Activated CD8-positive, alpha-beta memory T cell treated with anti-CD3 and anti-CD28 coated beads, Interleukin-2, amount 10 ng/mL, durations not matched to agents 7 days and 5 days (primary cell): ENCODE measurements at regions not wholly inside any gene's neighbourhood (a gene's known extent, or its start where the extent isn't known, plus 50 kb on each side); places are given as distances from the start of the nearest gene placed in this dataset.
"Not testable (repeated sequence)": the region's sequence is repeated elsewhere in the genome, so short reads cannot be mapped to it uniquely, and the experiment has no call there.

Source experiments
- ATAC-seq: fragments of 150-1000 bp; cut with Tn5 transposase; one replicate; pipeline ENCODE4 v1.10.0; 2021; ENCODE audit warnings: moderate library complexity
- CTCF ChIA-PET: fragments of 350-600 bp; sonication (Branson Sonifier 250); formaldehyde crosslinking; loops from one replicate; lab custom pipeline; 2021; ENCODE audit warnings: antibody characterized with exemption; lab: Charles Lee
- DNase-seq: peaks from one replicate; pipeline ENCODE4 v3.0.0-alpha.2; 2020
- H3K27ac Mint-ChIP-seq: one replicate; pipeline ENCODE4 v1.8.0; 2021; ENCODE audit warnings: mild to moderate bottlenecking, mixed read lengths
- H3K27me3 Mint-ChIP-seq: one replicate; pipeline ENCODE4 v1.8.0; 2021; ENCODE audit warnings: mixed read lengths
- H3K36me3 Mint-ChIP-seq: one replicate; pipeline ENCODE4 v1.8.0; 2021; ENCODE audit warnings: mild to moderate bottlenecking, mixed read lengths
- H3K4me1 Mint-ChIP-seq: one replicate; pipeline ENCODE4 v1.8.0; 2021; ENCODE audit warnings: mixed read lengths
- H3K4me3 Mint-ChIP-seq: one replicate; pipeline ENCODE4 v1.8.0; 2021; ENCODE audit warnings: mild to moderate bottlenecking, moderate library complexity, mixed read lengths
- H3K9me3 Mint-ChIP-seq: one replicate; pipeline ENCODE4 v1.8.0; 2022; ENCODE audit warnings: low read depth, mixed read lengths

DNA sequence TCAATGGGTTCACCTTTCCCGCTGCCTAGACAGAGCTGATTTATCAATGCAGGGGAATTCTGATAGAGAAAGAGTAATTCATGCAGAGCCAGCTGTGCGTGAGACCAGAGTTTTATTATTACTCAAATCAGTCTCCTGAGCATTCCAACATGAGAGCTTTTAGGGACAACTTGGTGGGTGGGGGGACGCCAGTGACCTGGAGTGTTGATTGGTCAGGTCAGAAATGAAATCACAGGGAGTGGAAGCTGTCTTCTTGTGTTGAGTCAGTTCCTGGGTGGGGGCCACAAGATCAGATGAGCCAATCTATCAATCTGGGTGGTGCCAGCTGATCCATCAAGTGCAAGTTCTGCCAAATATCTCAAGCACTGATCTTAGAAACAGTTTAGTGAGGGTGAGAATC lies 99.0 kb upstream of the CAV2 start:
- CTCF ChIA-PET = no interaction called here
- no peaks in the 10 kb centered on the region for H3K4me1 Mint-ChIP-seq
- DNase-seq (no peak), ATAC-seq (no peak)
- H3K36me3 Mint-ChIP-seq = no peaks in the 10 kb centered on the region
- no peak overlapping the region for H3K27ac Mint-ChIP-seq
- H3K9me3 Mint-ChIP-seq = no peaks in the 10 kb centered on the region
- H3K4me3 Mint-ChIP-seq = no peak overlapping the region
- peaks cover 32% of the 10 kb centered on the region for H3K27me3 Mint-ChIP-seq

DNA sequence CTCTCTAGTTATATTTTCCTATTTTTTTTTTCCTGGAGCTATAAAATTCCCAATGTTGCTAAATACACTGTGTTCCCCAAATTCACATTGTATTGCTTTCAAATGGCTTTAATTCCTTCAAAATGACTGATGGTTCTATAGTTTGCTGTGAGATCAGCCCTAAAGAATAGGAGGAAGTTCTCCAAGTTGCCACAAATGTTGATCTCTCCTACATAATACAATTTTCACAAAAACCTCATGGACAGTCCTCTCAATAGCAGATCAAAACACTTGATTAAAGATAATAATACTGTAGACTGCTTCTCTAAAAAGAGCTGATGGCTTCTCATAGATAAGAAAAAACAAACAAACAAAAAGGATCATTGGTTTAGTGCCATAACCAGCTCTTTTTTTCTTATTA lies 97.8 kb upstream of the CAV2 start:
- Mint-ChIP-seq H3K4me1 (no peaks in the 10 kb centered on the region), H3K27me3 (peaks cover 28% of the 10 kb centered on the region), H3K4me3 (no peak overlapping the region), H3K27ac (no peak overlapping the region), H3K9me3 (no peaks in the 10 kb centered on the region), H3K36me3 (no peaks in the 10 kb centered on the region)
- DNase-seq (no peak), ATAC-seq (no peak)
- CTCF ChIA-PET = no interaction called here

DNA sequence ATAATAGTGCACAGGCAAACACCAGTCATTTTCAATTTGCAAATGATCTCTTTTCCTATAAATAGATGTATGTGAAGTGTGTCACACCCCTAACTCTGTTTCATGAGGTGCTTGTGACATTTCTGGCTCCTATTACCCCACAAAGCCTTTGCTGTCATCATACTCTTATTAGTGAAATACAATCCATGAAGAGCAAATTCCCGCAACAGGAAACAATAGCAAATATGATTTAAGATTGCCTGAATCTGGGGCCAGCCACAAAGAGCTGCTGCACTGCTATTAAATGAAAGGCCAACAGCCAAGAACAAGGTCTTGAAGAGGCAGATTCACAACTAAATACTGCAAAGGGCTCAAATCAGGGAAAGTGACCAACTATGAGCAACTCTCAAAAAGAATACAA lies 96.3 kb upstream of the CAV2 start:
- CTCF ChIA-PET = no interaction called here
- Mint-ChIP-seq H3K4me3 (no peak overlapping the region), H3K27ac (no peak overlapping the region)

DNA sequence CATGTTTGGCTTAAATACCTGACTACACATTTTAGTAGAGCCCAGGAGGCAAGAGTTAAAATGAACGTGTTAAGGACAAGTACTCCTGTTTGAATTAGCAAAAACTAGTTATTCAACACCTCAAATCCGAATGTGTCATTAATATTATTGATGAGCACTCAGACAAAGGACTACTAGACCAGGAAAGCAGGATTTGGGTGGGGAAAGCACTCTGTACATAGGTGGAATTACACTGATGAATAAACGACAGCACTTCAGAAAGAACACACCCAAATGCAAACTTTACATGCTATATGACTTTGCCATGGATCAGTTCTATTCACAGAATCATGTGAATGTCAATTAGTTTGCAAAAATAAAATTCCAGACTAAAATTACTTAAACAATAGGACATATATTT lies 95.1 kb upstream of the CAV2 start:
- Mint-ChIP-seq H3K9me3 (no peaks in the 10 kb centered on the region), H3K27me3 (peaks cover 28% of the 10 kb centered on the region), H3K4me3 (no peak overlapping the region), H3K27ac (no peak overlapping the region), H3K4me1 (no peaks in the 10 kb centered on the region), H3K36me3 (no peaks in the 10 kb centered on the region)
- DNase-seq = no peak
- CTCF ChIA-PET = no interaction called here
- ATAC-seq = no peak

More for the DNA sequence above, 96.3 kb upstream of the CAV2 start:
- ATAC-seq (no peak), DNase-seq (no peak)
- H3K9me3 Mint-ChIP-seq = no peaks in the 10 kb centered on the region
- H3K4me1 Mint-ChIP-seq = no peaks in the 10 kb centered on the region
- no peaks in the 10 kb centered on the region for H3K36me3 Mint-ChIP-seq
- H3K27me3 Mint-ChIP-seq = peaks cover 28% of the 10 kb centered on the region

DNA sequence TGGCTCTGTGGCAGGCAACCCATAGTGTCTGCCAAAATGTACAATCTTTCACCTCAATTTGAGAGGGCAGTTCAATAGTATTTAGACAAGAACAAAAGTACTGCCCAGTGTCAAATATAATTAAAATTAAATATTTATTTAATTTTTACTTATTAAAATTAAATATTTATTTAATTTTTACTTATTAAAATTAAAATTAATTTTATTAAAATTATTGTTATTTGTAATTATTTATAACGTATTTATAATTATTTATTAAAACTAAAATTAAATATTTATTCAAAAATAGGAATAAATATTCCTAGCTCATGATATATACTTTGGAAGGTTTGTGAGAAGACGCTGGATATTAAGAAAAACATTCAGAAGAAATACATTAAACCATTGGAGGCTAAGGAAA lies 93.7 kb upstream of the CAV2 start:
- Mint-ChIP-seq H3K27ac (no peak overlapping the region), H3K4me3 (no peak overlapping the region), H3K36me3 (no peaks in the 10 kb centered on the region), H3K9me3 (no peaks in the 10 kb centered on the region), H3K4me1 (no peaks in the 10 kb centered on the region), H3K27me3 (peaks cover 25% of the 10 kb centered on the region)
- CTCF ChIA-PET = no interaction called here
- DNase-seq (no peak), ATAC-seq (no peak)

DNA sequence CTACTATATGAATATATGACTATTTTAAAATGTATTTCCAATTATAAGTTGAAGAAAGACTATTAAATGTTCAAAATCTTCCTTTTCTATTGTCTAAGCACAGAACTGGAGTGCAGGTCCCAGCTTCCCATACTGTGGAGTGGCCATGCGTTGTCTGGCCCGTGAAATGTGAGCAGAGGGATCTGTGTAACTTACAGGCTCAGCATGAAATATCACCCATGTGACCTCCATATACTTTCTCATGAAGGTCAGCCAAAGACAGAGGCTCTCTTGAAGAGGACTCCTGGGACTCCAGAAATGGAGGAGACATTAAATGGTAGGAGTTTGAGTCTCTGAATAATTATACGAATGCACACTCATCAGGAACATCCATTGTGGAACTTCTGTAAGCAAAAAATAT lies 92.4 kb upstream of the CAV2 start:
- DNase-seq (no peak), ATAC-seq (no peak)
- Mint-ChIP-seq H3K27ac (no peak overlapping the region), H3K9me3 (no peaks in the 10 kb centered on the region), H3K27me3 (peaks cover 17% of the 10 kb centered on the region), H3K4me1 (no peaks in the 10 kb centered on the region), H3K36me3 (no peaks in the 10 kb centered on the region), H3K4me3 (no peak overlapping the region)
- CTCF ChIA-PET = no interaction called here

DNA sequence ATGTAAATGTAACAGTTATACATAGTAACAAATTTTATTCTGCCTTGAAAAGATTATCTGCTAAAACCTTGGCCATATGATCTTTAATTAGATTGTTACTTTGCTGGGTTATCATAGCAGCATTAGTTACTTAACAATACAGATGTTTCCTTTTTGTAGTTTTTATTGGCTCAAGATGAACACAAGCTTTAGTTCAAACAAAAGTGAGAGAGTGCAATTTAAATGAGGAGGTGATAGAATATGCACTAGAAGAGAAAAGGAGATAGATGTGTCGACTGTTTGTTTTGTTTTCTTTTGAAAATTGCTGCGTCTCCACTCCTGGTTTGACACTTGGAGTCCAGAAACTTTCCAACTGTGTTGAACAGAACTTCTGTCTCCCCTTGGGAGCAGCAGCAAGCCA lies 91.4 kb upstream of the CAV2 start:
- Mint-ChIP-seq H3K27me3 (peaks cover 10% of the 10 kb centered on the region), H3K36me3 (no peaks in the 10 kb centered on the region), H3K4me3 (no peak overlapping the region), H3K4me1 (no peaks in the 10 kb centered on the region), H3K9me3 (no peaks in the 10 kb centered on the region), H3K27ac (no peak overlapping the region)
- CTCF ChIA-PET = no interaction called here
- DNase-seq (no peak), ATAC-seq (no peak)

DNA sequence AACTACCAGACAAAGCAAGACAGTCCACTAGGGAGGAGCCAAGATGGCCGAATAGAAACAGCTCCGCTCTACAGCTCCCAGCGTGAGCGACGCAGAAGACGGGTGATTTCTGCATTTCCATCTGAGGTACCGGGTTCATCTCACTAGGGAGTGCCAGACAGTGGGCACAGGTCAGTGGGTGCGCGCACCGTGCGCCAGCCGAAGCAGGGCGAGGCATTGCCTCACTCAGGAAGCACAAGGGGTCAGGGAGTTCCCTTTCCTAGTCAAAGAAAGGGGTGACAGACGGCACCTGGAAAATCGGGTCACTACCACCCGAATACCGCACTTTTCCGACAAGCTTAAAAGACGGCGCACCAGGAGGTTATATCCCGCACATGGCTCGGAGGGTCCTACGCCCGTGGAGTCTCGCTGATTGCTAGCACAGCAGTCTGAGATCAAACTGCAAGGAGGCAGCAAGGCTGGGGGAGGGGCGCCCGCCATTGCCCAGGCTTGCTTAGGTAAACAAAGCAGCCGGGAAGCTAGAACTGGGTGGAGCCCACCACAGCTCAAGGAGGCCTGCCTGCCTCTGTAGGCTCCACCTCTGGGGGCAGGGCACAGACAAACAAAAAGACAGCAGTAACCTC lies 90.6 kb upstream of the CAV2 start:
- H3K9me3 Mint-ChIP-seq, ATAC-seq, H3K27me3 Mint-ChIP-seq, H3K36me3 Mint-ChIP-seq, H3K4me3 Mint-ChIP-seq, H3K27ac Mint-ChIP-seq, H3K4me1 Mint-ChIP-seq, DNase-seq, CTCF ChIA-PET: not testable (repeated sequence)

DNA sequence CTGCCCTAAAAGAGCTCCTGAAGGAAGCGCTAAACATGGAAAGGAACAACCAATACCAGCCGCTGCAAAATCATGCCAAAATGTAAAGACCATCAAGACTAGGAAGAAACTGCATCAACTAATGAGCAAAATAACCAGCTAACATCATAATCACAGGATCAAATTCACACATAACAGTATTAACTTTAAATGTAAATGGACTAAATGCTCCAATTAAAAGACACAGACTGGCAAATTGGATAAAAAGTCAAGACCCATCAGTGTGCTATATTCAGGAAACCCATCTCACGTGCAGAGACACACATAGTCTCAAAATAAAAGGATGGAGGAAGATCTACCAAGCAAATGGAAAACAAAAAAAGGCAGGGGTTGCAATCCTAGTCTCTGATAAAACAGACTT lies 88.8 kb upstream of the CAV2 start:
- H3K36me3 Mint-ChIP-seq, H3K27me3 Mint-ChIP-seq, H3K4me3 Mint-ChIP-seq, ATAC-seq, H3K27ac Mint-ChIP-seq, DNase-seq, H3K9me3 Mint-ChIP-seq, H3K4me1 Mint-ChIP-seq, CTCF ChIA-PET: not testable (repeated sequence)

DNA sequence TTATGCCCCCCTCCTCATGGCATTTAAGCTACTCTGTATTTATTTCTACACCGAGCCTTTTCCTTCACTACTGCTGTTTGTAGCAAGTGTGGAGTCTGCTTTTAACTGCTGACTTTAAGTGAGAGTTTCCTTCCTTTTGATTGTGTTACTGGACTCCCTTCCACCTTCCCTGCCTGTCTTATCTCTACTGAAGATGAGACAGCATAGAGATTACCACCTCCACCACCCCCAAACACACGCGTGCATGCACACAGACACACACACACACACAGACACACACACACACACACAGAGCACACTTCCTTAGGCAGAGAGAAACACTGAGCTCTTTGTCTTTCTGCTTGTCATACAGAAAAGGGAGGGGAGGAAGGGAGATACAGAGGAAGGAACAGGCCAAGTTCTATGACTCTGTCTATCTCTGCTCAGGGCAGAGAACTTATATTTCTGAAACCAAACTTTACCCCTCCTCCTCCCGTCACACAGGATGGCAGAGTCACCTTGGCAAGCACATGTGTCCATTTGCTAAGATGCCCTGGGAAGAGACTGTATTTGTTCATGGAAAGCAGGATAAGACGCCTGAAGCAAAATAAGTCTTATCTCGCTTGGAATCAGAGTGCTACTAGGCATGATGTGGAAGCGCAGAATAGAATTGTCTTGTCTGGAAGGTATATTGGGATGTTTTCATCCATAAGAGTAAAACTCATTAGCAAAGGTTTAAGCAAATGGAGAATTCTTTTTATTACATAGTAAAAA lies 81.8 kb upstream of the CAV2 start:
- ATAC-seq (no peak), DNase-seq (no peak)
- no peaks in the 10 kb centered on the region for H3K36me3 Mint-ChIP-seq
- CTCF ChIA-PET = no interaction called here
- H3K9me3 Mint-ChIP-seq = no peaks in the 10 kb centered on the region
- peaks cover 8% of the 10 kb centered on the region for H3K27me3 Mint-ChIP-seq
- H3K4me1 Mint-ChIP-seq = no peaks in the 10 kb centered on the region
- H3K4me3 Mint-ChIP-seq = no peak overlapping the region
- H3K27ac Mint-ChIP-seq = no peak overlapping the region

DNA sequence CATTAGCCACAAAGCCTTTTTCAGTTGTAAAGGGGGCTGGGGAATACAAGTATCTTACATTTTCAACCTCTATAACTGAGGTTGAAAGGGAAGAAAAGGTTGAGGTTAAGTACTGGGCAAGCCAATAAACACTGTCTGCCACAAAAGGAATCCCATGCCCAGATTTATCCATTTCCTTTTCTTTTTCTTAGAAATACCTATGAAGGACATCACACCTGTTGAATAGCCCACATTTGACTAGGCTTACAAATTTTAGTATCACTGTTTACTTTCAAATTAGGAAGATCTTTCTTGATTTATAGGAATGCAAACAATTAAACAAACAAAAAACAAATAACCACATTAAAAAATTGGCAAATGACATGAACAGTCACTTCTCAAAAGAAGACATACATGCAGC lies 81.0 kb upstream of the CAV2 start:
- no peaks in the 10 kb centered on the region for H3K4me1 Mint-ChIP-seq
- DNase-seq (no peak), ATAC-seq (no peak)
- no peak overlapping the region for H3K27ac Mint-ChIP-seq
- peaks cover 8% of the 10 kb centered on the region for H3K27me3 Mint-ChIP-seq
- H3K9me3 Mint-ChIP-seq = no peaks in the 10 kb centered on the region
- CTCF ChIA-PET = no interaction called here
- no peaks in the 10 kb centered on the region for H3K36me3 Mint-ChIP-seq
- H3K4me3 Mint-ChIP-seq = no peak overlapping the region

DNA sequence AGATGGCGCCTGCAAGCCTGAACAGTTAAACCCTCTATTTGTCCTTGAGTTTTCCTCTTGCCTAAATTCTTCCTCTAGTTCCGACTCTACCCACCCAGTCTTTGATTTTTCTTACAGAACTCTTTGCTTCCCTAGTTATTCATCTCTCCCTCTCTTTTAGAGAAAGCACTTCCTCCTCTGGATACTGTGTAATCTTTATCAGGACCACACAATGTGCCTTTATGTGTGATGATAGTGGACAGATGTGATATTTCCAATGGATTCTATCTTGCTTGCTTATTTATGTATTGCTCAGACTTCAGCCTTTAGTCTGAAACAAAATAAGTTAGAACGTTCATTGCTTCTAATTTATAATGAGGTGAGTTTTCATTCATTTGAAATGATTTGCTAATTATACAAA lies 79.5 kb upstream of the CAV2 start:
- peaks cover 8% of the 10 kb centered on the region for H3K27me3 Mint-ChIP-seq
- DNase-seq = no peak
- H3K9me3 Mint-ChIP-seq = no peaks in the 10 kb centered on the region
- CTCF ChIA-PET = no interaction called here
- H3K4me1 Mint-ChIP-seq = no peaks in the 10 kb centered on the region
- no peak for ATAC-seq
- no peak overlapping the region for H3K27ac Mint-ChIP-seq
- no peaks in the 10 kb centered on the region for H3K36me3 Mint-ChIP-seq
- H3K4me3 Mint-ChIP-seq = no peak overlapping the region

DNA sequence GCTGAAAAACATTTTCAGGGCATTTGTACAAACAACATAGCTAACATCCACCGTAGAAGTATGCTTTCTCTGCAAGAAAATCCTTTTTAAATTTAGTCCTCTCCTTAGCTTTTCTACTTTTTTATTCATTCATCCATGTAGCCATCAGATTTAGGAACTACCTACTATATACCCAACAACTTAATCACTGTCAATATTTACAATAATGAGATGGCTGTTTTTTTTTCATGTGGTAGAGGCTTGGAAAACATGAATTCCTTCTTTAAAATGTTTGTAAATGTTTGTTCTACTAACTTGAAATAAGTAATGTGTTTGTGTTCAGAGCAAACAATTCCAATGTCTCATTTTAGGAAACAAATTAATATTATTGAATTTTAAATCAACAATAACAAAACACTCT lies 78.2 kb upstream of the CAV2 start:
- CTCF ChIA-PET = no interaction called here
- DNase-seq = no peak
- Mint-ChIP-seq H3K27me3 (peaks cover 8% of the 10 kb centered on the region), H3K27ac (no peak overlapping the region), H3K9me3 (no peaks in the 10 kb centered on the region), H3K4me3 (no peak overlapping the region), H3K36me3 (no peaks in the 10 kb centered on the region), H3K4me1 (no peaks in the 10 kb centered on the region)
- ATAC-seq = no peak

DNA sequence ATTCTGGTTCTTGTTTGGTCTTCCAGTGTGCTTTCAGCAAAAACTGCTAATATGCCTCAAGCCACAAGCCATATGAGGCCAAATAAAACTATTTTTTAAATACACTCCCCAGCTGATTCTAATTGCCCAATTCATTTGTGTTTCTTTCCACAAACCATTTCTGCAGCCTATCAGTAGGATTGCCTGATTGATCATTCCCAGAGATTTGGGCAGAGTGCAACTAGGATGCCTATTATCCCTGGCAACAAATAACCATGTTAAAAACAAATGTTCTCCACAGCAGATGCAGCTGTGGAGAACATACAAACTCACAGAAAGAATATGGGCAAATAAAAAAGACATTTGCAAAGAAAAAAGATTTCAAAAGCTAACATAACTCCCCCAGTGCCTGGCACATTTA lies 76.9 kb upstream of the CAV2 start:
- Mint-ChIP-seq H3K4me3 (no peak overlapping the region), H3K9me3 (no peaks in the 10 kb centered on the region), H3K27ac (no peak overlapping the region), H3K27me3 (peaks cover 8% of the 10 kb centered on the region), H3K4me1 (no peaks in the 10 kb centered on the region), H3K36me3 (no peaks in the 10 kb centered on the region)
- no peak for DNase-seq
- CTCF ChIA-PET = no interaction called here
- ATAC-seq = no peak
